Pancreas (tissue), 10 donors: ENCODE measurements at regions not wholly inside any gene's neighbourhood (a gene's known extent, or its start where the extent isn't known, plus 50 kb on each side); places are given as distances from the start of the nearest gene placed in this dataset.

ENCODE experiments used
- ATAC-seq, 4 donors: fragments of 200-7000 bp; cut with Tn5 transposase; one replicate each; pipeline versions ENCODE4 v1.8.0 to v1.9.1; 2020; ENCODE audit warnings: mild to moderate bottlenecking in 4 of 4, moderate library complexity in 4 of 4
- DNase-seq, 6 donors: peaks; one replicate each; pipeline ENCODE4 v3.0.0-alpha.2; 2020
- FAIRE-seq: peaks from 2 replicates; lab custom pipeline; 2012; peaks lifted over from hg19 to GRCh38; lab: Jason Lieb, UNC
- H3K27ac ChIP-seq, 4 donors: fragments of 200-600 bp; sonication (generic); 1 replicate in 3 of 4; 2 replicates in 1 of 4; pipeline versions ENCODE4 v1.5.0 to v1.8.0; 2020
- H3K27me3 ChIP-seq, 4 donors: fragments of 200-600 bp; one replicate each; pipeline ENCODE4 v1.8.0; 2021
- H3K36me3 ChIP-seq, 3 donors: fragments of 200-600 bp; sonication (generic) in 1 of 3; one replicate each; pipeline versions ENCODE4 v1.5.0 to v1.8.0; 2020 to 2021
- H3K4me1 ChIP-seq, 3 donors: fragments of 200-600 bp; one replicate each; pipeline ENCODE4 v1.8.0; 2021
- H3K4me3 ChIP-seq, 4 donors: fragments of 200-600 bp; sonication (generic) in 2 of 4; one replicate each; pipeline versions ENCODE4 v1.5.0 to v1.8.0; 2020 to 2021
- H3K9me3 ChIP-seq, 4 donors: fragments of 200-600 bp; one replicate each; pipeline ENCODE4 v1.8.0; 2021
- CTCF ChIP-seq, 4 donors: fragments of 200-600 bp; sonication (generic) in 3 of 4; IDR thresholded peaks; one replicate each; pipeline versions ENCODE4 v1.5.0 to v1.8.0; 2021; ENCODE audit warnings: antibody characterized with exemption in 4 of 4
- WGBS, 2 donors: extraction: QIAGEN DNeasy Blood & Tissue Kit; methylation state at CpG; one replicate each; pipeline ENCODE4 v1.1.7; 2013; 5-methylcytosine and 5-hydroxymethylcytosine counted together
- intact Hi-C, 3 donors: fragments of 100-400 bp; cut with DNase I; formaldehyde crosslinking; loops; one replicate each; pipeline versions ENCODE4 v1.11.1 to v1.14.2; 2022
- donor health status: healthy with polysubstance abuse.
- donor health status: DM: no; HTN: no; CAD: no; lungs with moderate emphysema.
- donor health status: DM: no; HTN: no; CAD: no.
- donor health status: control.
- donor health status: control.
- donor health status: Bipolar disorder and iron deficiency.
- donor health status: DM: yes; HTN: yes; CAD: no.
- donor health status: DM: no; HTN: no; CAD: no.
- donor health status: DM: no; HTN: no; CAD: no.
- donor health status: DM: yes; HTN: yes; CAD: no.

- no peaks in the 10 kb centered on the region for H3K36me3 ChIP-seq
- no peaks in the 10 kb centered on the region for H3K4me1 ChIP-seq
- DNase-seq: no peak
- H3K9me3 ChIP-seq: no peaks in the 10 kb centered on the region
- no peak overlapping the region for H3K4me3 ChIP-seq
- H3K27ac ChIP-seq: no peak overlapping the region
- WGBS, 2 donors: 21 to 31% methylated on average over 1 of the region's 1 CpG
- no peak for TF ChIP-seq CTCF (IDR thresholded peaks at IDR 0.05)
- no peaks in the 10 kb centered on the region for H3K27me3 ChIP-seq
- intact Hi-C loops: no loop called here
- no peak for ATAC-seq
- FAIRE-seq: no peak
Measured at GRCh38 chr3:191894406-191894805, 433.4 kb downstream of the PYDC2 start.

GRCh38 chr3:191901741-191902140 is 440.8 kb downstream of the PYDC2 start:
- TF ChIP-seq CTCF (IDR thresholded peaks at IDR 0.05): no peak
- ATAC-seq (no peak), DNase-seq (no peak), FAIRE-seq (no peak)
- Histone ChIP-seq H3K4me3 (no peak overlapping the region), H3K9me3 (no peaks in the 10 kb centered on the region), H3K27me3 (no peaks in the 10 kb centered on the region), H3K4me1 (no peaks in the 10 kb centered on the region), H3K36me3 (no peaks in the 10 kb centered on the region), H3K27ac (no peak overlapping the region)
- intact Hi-C loops: no loop called here
- 52 to 54% methylated on average over 2 of the region's 2 CpGs for WGBS, 2 donors

- Histone ChIP-seq H3K4me3 (no peak overlapping the region), H3K36me3 (no peaks in the 10 kb centered on the region), H3K27ac (no peak overlapping the region), H3K9me3 (no peaks in the 10 kb centered on the region), H3K27me3 (no peaks in the 10 kb centered on the region), H3K4me1 (no peaks in the 10 kb centered on the region)
- ATAC-seq (no peak), DNase-seq (no peak), FAIRE-seq (no peak)
- no peak for TF ChIP-seq CTCF (IDR thresholded peaks at IDR 0.05)
- intact Hi-C loops: no loop called here
- 55 to 65% methylated on average over 11 of the region's 11 CpGs for WGBS, 2 donors
Measured at GRCh38 chr3:191912616-191913204, 451.7 kb downstream of the PYDC2 start.

GRCh38 chr3:191915712-191916111 is 454.7 kb downstream of the PYDC2 start:
- Histone ChIP-seq H3K9me3 (no peaks in the 10 kb centered on the region), H3K36me3 (no peaks in the 10 kb centered on the region), H3K27ac (no peak overlapping the region), H3K4me1 (no peaks in the 10 kb centered on the region), H3K27me3 (no peaks in the 10 kb centered on the region), H3K4me3 (no peak overlapping the region)
- DNase-seq (no peak), FAIRE-seq (no peak), ATAC-seq (no peak)
- no peak for TF ChIP-seq CTCF (IDR thresholded peaks at IDR 0.05)
- intact Hi-C loops: no loop called here
- WGBS, 2 donors: 56 to 65% methylated on average over 2 of the region's 2 CpGs

GRCh38 chr3:191919491-191920026 is 458.6 kb downstream of the PYDC2 start:
- no peaks in the 10 kb centered on the region for H3K36me3 ChIP-seq
- ATAC-seq (no peak), DNase-seq (no peak), FAIRE-seq (no peak)
- intact Hi-C loops: no loop called here
- H3K9me3 ChIP-seq: no peaks in the 10 kb centered on the region
- no peak overlapping the region for H3K4me3 ChIP-seq
- H3K4me1 ChIP-seq: no peaks in the 10 kb centered on the region
- WGBS, 2 donors: 35 to 64% methylated on average over 3 of the region's 3 CpGs
- no peak for TF ChIP-seq CTCF (IDR thresholded peaks at IDR 0.05)
- no peak overlapping the region for H3K27ac ChIP-seq
- no peaks in the 10 kb centered on the region for H3K27me3 ChIP-seq
